ENCODE measurements at regions not wholly inside any gene's neighbourhood (a gene's known extent, or its start where the extent isn't known, plus 50 kb on each side); places are given as distances from the start of the nearest gene placed in this dataset.
"Not testable (repeated sequence)": the region's sequence is repeated elsewhere in the genome, so short reads cannot be mapped to it uniquely, and the experiment has no call there.

GRCh38 chr5:77867194-77867691 is 91.1 kb upstream of the TBCA start:
- no peak for DNase-seq

- no peak for DNase-seq
Measured at GRCh38 chr5:77866198-77866597, 90.1 kb upstream of the TBCA start.

DNA sequence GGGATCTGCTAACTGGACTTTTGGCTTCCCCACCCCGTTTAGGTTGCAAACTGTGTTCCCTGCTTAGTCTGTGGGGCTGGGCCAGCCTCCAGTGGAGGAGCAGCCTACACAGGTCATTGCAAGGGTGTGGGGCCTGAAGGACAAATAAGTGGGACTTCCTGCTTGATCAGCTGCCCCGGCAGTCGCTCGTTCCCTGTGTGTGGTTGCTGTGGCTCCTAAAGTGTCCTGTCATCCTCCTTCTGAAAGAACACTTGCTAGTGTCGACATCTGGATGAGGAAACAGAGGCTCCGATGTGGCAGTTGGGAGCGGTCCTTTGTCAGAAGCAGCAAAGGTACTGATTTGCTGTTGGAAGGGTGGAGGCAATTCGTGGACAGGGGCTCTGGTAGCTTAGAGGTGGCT is 88.9 kb upstream of the TBCA start:
- DNase-seq = no peak

GRCh38 chr5:77863181-77863580 is 87.0 kb upstream of the TBCA start:
- no peak for DNase-seq

- no peak for DNase-seq
Measured at GRCh38 chr5:77861576-77861975, 85.4 kb upstream of the TBCA start.

DNA sequence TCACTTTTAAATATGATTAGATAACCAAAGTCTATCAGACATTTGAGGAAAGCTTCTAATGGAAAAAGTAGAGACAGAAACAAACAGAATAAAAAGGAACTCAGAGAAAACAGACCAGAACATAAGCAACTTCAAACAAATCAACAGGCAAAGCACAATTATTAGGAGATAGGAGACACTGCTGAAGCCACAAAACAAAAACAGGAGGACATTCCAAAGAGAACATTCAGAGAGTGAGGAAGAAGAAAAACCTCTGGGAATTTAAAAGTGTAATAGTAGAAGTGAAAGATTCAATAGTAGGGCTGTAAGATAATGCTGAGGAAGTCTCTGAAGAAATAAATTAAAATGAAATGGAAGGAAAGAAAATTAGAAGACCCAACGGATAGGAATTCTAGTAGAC is 83.2 kb upstream of the TBCA start:
- DNase-seq = no peak

- not testable (repeated sequence) for DNase-seq
Measured at GRCh38 chr5:77858678-77859077, 82.5 kb upstream of the TBCA start.

- no peak for DNase-seq
Measured at GRCh38 chr5:77855369-77855768, 79.2 kb upstream of the TBCA start.

GRCh38 chr5:77853353-77853907 is 77.3 kb upstream of the TBCA start:
- no peak for DNase-seq

GRCh38 chr5:77852514-77853352 is 76.6 kb upstream of the TBCA start:
- DNase-seq = peak; percentile 54

GRCh38 chr5:77852068-77852513 is 76.0 kb upstream of the TBCA start:
- no peak for DNase-seq

GRCh38 chr5:77851176-77852067 is 75.3 kb upstream of the TBCA start:
- no peak for DNase-seq

DNA sequence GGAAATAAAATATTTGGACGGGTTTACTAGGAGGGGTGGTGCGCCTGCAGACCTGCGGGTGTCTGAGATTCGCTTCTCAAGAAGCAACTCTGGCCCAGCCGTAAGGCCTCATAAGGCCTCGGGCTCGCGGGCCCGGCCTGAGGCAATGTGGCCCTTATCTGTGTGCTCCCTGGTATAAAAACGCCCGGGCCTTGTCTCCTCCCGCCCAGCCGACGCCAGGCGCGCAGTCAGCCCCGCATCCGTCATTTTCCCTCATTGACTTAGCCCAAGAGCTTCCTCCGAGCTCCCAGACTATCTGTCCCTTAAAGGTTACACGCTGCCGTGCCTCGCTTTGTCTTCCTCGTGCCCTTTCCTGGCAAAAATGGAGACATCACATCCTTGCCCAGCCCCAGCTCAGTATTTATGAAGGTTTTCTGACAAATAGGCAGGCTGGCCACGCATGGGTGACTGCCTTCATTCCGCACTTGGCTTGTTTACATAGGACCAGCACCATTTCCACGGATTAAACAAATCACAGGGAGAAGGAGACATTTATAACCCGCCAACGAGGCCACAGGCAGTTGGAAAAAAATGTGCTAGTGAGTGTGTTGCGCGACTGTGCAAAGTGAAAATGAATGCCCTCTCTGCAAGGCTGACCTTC is 74.5 kb upstream of the TBCA start:
- DNase-seq = no peak

- no peak for DNase-seq
Measured at GRCh38 chr5:77849308-77849900, 73.3 kb upstream of the TBCA start.

DNA sequence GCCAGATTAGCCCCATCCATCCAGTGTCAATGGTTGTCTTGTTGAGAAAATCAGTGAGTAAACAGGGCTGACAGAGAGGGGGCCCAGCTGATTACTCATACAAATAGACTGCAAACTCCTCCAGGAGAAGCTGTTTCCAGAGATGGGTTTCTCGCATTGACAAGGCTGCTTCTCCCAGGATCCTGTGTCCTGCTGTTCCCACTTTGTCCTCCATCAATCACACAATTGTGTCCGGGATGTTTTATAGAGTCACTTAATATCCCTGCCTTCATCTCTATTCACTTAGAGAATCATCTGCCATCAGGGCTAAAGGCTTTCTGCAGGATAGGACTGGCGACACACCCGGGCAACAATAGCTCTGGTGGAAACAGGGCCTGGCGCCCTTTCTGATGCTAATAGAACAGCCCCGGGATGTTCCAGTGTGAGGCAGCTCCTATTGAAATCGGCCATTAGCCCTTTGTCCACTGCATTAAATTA is 71.7 kb upstream of the TBCA start:
- no peak for DNase-seq

DNA sequence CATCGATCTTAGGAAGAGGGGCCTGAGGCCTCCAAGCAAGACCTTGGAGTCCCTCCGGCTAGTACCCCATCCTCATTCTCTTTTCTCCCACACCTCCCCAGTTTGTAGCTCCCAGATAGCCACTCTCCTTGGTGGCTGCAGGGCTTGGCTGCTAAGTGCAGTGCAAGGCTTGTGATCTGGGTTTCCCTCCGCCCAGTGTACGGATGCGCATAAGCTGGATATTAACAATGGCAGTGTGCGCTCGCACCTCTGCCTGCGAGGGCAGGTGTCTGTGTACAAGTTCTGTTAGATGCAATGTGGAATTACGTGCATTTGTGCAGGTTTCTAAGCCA is 71.0 kb upstream of the TBCA start:
- no peak for DNase-seq

GRCh38 chr5:77846422-77847128 is 70.4 kb upstream of the TBCA start:
- DNase-seq = no peak

- DNase-seq = no peak
Measured at GRCh38 chr5:77845324-77845646, 69.1 kb upstream of the TBCA start.

- DNase-seq = no peak
Measured at GRCh38 chr5:77844623-77845323, 68.6 kb upstream of the TBCA start.

GRCh38 chr5:77844373-77844622 is 68.2 kb upstream of the TBCA start:
- no peak for DNase-seq

- no peak for DNase-seq
Measured at GRCh38 chr5:77843570-77844372, 67.6 kb upstream of the TBCA start.

All from stimulated activated CD8-positive, alpha-beta memory T cell treated with anti-CD3 and anti-CD28 coated beads, Interleukin-4, amount 100 ng/mL, for 48 hours (primary cell).